NCI-H446 treated with DMSO at 0.1 percent for 48 hours (cell line): ENCODE measurements at regions not wholly inside any gene's neighbourhood (a gene's known extent, or its start where the extent isn't known, plus 50 kb on each side); places are given as distances from the start of the nearest gene placed in this dataset.
"Not testable (repeated sequence)": the region's sequence is repeated elsewhere in the genome, so short reads cannot be mapped to it uniquely, and the experiment has no call there.

Experiments used
- DNase-seq: peaks from one replicate; lab custom pipeline; 2025; lab: John Stamatoyannopoulos, UW

DNA sequence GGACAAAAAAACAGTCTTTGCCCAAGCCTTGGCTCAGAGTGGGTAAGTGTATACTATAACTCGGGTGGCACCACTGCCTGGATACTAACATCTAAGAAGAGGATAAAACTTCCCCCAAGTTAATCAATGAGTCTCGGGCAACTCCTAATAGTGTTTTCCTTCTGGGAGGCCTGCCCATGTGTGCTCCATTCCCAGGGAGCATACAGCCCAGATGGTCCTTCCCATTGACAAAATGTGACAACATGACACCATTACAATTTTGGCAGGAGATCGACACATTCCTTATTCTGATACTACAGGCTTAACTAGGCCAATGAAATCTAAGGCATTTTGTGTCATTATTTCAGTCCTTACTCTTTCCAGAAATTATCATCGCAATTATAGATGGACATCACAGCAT is 52.7 kb upstream of the CRIM1 start:
- no peak for DNase-seq

DNA sequence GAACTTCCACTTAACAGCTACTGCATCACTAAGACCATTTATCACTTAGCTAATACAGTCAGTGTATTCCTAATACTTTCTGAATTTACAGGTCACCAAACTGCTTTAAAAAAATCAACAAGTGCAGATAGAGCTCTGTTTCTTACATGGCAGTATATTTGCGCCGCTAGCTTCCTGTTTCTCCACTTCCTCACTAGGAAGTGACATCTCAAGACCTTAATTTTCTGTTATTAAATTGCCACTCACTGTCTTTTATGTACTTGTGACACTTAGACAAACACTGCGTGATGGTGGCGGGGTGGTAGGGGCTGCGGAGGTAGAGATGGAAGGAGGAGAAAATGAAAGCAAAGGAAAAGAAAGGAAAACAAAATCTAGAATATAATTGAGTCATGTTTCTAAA is 53.7 kb upstream of the CRIM1 start:
- no peak for DNase-seq

DNA sequence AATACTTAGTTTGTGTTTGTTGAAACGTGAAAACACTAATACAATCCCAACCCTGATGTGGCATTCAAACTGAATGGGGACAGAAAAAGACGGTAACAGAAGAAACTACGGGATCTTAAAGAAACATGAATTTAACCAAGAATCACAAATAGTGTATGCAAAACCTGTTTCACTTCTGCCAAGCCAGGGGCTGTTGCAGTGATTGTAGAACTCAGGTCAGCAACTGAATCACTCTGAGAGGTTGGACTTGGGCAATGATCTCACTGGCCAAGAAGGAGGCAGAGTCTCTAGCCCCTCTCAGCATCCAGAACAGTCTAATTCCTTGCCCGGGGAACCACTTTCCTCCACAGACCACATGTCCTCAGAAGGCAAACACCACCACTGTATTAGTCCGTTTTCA is 54.9 kb upstream of the CRIM1 start:
- DNase-seq, result no peak

DNA sequence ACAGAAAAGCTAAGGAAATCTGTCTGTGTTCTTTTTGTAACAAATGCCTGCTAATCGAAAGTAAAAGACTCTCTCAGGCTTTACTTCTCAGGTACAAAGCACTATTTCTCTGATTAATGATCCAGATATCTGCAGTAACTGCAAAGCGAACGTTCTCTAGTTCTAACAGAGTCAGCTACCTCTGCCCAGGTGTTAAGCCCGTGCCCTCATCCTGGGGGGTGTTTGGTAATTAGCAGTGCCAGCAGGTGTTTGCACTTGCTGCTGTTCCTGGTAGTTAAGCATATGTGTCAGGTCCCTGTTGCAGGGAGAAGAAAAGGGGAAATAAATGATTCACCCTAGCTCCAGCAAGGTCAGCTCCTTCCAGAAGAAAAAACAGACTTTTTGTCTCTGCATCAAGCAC is 58.8 kb upstream of the CRIM1 start:
- DNase-seq, result no peak

DNA sequence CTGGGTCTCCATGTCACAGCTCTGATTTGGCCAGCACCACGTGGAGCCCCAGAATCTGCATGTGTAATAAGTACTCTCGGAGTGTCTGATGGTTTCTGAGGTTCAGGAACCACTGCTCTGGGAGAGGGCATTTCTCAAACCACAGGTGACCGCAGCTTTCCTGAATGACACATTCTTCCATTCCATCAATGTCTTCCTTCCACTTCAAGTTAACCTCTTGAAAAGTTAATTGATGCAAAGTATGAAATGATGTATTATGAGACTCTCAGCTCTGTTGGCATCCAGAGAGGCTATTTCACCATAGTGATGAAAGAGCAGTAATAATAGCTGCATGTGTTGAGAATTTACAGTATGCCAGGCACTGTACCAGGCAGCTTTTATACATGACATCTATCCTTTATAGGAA is 61.3 kb upstream of the CRIM1 start:
- DNase-seq, result no peak

DNA sequence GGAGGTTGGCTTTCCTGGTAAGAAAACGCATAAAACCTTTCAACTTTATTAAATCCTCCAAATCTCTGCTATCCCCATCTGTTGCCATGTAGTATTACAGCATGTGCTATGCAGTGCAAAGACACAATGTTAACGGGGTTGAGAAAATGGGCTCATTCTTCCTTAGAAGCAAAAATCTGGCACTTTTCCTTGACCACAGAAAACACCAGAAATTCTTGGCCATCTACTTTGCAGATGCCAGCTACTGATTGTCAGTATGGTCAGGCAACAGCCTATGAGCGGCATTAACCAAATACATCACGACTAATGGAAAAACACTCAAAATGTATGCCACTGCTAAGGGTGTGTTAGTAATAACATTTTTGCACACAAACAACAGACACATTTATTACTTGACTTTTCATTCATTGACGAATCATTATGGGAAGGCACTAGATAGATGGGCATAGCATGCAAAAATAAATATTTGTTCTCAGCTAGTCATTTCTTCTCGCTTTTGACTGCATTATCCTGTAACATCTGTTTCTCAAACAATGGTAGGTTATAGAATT is 65.2 kb upstream of the CRIM1 start:
- DNase-seq, result no peak

DNA sequence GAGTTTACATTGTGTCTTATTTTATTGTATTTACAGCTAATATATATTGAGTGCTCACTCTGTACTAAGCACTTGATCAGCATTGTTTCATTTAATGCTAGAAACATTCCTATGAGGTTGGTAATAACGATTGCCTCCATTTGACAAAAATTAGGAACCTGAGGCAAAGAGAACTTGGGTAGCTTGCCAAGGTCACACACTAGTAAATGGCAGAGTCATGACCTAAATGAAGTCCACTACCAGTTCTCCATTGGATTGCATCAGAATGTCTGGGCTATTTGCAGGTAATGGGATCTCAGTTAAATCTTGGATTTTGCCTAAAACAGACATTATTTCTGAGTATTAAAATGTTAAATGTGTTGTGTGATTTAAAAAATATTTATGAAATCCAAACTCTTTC is 65.8 kb upstream of the CRIM1 start:
- no peak for DNase-seq

DNA sequence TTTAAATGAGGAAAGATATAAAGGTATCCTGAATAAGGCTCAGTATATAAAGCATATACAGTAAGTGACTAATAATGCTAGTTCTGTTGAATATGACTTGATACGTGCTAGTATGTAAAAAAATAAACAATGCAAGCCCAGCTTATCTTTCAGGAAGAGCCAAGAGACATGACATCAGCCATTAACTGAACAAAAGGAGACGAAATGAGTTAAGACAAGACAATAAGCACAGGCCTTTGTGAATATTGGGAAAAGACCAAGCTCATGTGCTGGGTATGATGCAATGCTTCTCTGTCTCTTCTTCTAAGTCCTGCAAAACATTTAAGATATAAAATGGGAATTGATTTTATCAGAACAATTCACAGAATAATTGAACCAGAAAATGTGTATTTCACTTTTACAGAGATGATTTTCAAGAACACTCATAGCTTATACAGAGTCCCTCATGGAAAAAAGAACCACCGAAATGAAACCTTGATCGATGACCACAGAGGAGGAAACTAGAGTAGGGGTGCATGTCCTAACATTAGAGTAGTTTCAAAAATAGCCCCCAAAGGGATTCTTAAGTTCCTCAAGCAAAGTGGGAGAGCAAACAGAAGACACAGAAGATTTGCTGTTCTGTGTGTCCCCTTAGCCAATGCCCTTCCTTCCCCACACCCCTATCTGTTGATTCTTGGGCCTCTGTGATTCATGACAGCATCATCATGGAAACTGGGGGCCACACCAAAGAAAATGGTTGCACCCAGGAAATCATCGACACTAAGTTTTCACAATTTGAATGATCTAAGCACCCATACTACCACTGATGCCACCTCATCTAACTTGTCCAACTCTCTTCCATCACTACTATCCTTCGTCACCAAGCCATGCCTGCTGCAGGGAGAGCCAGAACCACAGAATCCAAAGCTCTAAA is 68.0 kb upstream of the CRIM1 start:
- no peak for DNase-seq

DNA sequence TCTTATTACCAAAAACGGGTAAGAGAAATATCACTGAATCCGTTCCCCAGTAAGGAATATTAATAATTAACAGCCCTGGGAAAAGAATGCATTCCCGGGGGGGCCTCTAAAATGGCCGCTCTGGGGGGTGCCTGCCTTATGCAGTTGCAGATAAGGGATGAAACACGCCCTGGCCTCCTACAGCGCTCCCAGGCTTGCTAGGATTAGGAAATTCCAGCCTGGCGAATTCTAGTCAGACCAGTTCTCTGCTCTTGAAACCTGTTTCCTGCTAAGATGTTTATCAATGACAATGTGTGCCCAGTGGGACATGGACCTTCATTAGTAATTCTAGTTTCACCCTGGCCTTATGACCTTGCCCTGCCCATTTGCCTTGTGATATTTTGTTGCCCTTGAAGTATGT is 76.1 kb upstream of the CRIM1 start:
- DNase-seq, result not testable (repeated sequence)

DNA sequence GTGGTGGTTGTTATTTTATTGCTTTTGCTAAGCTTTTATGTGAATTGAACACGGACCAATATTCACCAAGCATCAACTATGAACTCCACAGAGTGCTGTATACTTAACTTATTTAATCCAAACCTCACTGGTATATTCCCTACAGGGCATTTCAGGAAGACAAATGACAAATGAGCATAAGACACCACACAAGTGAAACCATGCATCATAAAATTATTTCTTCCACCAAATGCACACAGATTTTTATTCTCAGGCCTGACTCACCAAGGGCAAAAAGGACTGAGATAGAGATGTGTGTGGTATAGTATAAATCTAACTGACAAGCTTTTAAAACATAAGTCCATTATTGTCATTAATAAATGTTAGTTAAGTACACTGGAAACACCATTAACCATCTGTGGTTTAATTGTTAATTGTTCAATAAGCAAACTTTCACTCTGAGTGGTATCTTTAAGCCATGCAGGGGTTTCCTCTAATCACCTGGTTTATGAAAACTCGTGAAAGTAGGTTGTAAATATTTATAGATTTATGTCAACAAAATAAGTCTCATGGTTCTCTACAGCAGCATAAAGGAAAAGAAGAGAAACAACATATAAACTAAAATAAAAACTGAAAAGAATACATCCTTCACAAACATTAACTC is 77.6 kb upstream of the CRIM1 start:
- DNase-seq, result no peak

DNA sequence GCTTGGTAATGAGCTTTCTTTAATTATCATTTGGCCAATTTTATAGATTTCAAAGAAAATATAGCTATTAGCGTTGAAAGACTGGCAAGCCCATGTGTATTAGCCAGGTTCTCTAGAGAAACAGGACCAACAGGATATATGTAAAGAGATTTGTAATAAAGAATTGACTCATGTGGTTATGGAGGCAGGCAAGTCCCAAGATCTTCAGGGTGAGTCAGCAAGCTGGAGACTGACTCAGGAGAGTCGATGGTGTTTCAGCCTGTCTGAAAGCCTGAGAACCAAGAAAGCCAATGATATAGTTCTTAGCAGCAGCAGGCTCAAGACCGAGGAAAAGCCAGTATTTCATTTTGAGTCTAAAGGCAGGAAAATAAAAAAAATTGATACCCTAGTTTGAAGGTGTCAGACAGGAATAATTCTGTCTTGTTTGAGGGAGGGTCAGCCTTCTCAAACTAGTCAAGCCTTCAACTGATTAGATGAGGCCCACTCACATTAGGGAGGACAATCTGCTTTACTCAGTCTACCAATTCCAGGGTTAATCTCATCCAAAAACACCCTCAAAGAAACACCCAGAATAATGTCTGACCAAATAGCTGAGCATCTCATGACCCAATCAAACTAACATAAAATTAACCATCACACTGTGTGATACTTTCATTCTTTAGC is 78.3 kb upstream of the CRIM1 start:
- no peak for DNase-seq

DNA sequence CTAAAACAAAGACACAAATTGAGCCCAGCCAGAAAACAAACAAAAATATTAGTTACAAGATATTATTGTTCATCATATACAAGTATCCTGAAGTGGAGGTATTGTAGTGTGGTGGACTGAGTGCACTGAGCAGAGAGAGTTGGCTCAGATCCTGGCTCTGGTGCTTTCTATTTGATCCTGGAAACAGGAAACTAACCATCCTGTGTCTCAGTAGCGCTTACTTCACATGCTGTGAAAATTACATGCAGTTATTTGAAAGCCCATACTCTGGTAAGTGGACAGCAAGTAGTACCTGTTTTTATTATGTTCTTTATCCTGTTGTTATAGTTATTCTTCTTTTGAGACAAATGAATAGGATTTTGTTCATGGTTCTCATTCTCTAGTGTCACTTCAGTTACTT is 84.3 kb upstream of the CRIM1 start:
- no peak for DNase-seq

DNA sequence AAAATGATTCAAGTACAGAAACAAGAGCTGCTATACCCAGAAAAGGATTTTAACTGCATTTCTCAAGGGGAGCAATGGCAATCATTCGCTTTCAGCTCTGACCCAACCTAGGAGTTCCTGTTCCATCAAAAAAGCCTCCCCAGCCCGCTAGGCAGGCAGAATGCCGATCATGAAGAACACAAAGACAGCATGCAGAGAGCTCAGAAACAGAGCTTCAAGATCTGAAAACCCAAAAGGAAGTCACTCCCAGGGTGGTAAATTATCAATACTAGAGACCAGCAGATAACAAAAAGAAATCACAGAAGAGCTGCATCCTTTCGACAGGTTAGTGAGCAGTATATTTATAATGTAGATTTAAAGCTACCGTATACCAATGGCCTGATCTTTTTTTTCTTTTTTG is 84.8 kb upstream of the CRIM1 start:
- no peak for DNase-seq

DNA sequence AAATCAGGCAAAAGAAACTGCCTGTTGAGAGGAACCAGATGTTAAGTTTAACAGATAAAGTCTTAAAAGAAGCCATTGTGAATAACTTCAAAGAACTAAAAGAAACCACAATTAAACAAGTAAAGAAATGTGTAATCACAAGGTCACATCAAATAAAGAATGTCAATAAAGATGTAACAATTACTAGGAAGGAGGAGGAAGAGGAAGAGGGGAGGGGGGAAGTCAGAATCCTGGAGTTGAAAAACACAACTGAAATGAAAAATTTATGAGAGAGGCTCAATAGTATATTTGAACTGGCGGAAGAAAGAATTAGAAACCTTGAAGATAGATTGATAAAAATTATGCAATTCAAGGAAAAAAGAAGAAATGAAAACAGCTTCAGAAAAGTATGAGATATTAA is 88.4 kb upstream of the CRIM1 start:
- DNase-seq, result no peak

DNA sequence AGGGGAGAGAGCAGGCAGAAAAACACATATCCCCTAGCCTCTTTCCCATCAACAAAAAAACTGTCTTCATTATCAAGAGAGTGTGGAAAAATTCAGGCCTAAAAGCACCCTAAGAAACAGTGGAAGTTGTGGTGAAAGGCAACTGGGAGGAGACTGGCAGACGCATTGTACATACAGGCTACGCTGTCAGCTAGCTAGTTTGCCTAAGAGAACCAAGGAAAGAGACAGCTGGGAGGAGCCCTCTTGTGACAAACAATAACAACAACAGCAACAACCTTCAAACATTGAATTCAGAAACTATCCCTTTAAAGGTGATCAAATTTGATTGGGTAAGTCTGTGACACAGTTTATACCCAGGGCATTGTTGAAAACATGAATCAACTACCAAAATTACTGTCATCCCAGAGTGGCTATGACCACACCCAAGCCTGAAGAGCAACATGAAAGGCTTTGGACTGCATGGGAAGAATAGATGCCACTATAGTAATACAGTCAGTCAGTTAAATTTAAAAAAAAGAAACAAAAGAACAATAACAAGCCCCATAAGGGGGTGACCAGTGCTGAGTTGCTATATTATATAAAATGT is 88.9 kb upstream of the CRIM1 start:
- no peak for DNase-seq

DNA sequence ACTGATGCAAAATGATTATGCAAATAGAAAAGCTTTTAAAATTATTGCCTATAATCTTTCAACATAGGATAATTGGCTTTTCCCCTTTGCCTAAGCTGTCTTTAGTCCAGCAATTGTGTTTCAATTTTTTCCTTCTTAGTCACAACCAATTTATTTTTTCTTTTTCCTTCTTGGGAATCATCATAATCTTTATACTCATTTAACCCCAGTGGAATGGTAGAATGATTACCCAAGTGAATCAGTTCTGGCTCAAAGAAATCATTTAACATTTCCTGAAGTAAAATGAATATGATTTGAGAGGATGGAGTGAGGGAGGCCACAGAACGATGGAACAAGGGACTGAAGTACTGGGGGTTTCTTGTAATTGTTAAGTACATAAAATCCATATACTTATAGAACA is 93.0 kb upstream of the CRIM1 start:
- DNase-seq, result no peak

DNA sequence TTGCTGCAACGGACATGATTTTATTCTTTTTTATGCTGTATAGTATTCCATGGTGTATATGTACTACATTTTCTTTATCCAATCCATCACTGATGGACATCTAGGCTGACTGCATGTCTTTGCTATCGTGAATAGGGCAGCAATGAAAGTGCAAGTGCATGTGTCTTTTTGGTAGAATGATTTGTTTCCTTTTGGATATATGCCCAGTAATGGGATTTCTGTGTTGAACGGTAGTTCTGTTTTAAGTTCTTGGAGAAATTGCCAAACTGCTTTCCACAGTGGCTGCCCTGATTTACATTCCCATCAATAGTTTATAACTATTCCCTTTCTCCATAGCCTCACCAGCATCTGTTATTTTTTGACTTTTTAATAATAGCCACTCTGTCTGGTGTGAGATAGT is 99.7 kb upstream of the CRIM1 start:
- DNase-seq, result no peak

DNA sequence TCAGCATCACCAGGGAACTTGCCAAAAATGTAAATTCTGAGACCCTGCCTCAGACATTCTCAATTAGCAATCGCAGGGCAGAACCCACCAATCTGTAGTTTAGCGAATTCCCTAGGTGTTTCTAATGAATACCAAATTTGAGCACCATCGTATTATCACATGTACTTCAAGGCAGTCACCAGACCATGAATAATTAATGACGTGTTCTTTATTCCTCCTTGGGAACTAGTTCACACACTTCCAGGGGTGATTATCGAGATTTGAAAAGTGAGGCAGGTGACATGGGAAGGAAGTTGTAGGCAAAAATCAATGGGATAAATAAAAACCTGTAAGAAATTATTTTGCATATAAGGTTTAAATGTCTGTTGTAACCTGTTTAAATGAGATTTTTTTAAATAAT is 102.5 kb upstream of the CRIM1 start:
- no peak for DNase-seq

DNA sequence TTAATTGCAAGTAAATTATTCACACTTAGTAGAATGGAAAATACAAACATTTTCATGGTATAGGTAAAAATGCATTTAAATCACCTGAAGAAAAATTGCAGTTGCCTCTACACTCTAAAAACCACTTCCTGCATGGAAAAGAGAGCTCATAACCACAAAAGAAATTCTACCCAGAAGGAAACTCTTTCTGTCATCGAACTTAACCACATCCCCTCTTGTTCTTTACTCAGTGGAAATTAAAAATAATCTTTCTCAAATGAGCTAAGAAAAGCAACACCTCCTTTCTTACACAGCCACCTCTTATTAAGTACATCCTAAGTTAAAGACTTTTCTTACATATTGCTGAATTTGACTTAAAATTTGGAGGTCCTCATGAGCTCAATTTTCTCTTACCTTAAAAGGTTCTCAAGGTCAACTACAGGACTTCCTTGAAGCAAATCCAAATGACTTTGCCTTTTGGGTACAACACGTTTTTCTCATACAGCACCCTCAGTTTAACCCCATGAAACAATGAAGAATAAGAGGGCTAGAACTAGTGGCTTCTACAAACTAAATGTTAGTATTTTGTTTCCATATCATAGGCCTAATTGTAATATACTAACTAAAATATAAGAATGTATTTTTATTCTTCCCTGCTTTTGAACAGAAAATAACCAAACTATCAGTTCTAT is 109.1 kb upstream of the CRIM1 start:
- DNase-seq, result no peak

DNA sequence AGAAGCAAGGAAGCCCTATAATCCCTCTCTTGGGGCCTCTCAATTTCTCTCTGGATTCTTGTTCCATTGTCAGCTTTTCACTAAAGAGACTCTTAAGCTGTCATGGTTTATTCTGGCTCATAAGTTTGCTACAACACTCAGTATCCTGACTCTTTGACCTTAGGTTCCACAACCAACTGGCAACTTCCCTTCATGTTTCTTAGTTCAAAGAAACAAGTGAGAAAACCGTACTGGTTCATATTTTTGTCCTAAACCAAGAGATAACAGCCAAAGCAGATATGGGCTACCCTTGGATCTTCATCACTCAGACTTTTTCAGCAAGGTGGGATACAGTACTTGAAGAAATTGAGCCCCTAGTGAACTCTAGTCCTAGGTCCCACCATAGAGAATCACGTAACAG is 109.9 kb upstream of the CRIM1 start:
- DNase-seq, result no peak

DNA sequence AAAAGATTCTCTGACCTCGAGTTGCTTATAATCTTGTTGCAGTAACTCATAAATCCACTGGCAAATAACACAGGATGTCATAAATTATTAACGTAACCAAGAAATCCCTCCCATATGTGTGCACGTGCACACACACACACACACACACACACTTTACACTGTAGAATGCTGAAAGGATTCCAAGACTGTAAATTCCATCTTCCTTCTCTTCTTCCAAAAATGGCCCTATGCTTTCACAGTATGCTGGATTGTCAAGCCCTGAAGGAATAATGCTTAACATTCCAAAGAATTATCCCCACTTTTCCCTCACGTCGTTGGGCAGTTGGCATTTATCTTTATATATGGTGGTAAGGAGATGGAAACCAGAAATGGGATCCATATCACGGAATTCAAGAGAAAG is 117.5 kb upstream of the CRIM1 start:
- DNase-seq, result no peak

DNA sequence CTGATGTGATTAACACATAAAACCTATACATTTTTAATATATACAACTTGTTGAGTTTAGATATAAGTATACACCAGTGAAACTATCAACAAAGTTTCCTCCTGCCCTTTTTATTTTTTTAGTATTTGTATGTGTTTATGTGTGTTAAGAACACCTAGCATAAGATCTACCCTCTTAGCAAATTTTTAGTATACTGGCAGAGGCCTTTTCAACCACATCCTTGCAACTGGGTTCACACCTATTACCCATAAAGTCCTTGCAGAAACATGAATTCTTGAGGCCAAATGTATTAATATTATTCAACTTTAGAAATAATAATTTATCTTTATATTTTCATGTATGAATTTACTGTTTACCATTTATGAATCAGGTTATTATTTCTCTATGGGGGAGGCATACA is 119.7 kb upstream of the CRIM1 start:
- DNase-seq, result no peak
